HPDE6-E6E7 (cell line): ENCODE measurements at regions not wholly inside any gene's neighbourhood (a gene's known extent, or its start where the extent isn't known, plus 50 kb on each side); places are given as distances from the start of the nearest gene placed in this dataset.

ENCODE experiments used
- DNase-seq: peaks from one replicate; pipeline ENCODE4 v3.0.0; 2011; ENCODE audit warnings: missing footprints; ENCODE audit errors: extremely low spot score

DNA sequence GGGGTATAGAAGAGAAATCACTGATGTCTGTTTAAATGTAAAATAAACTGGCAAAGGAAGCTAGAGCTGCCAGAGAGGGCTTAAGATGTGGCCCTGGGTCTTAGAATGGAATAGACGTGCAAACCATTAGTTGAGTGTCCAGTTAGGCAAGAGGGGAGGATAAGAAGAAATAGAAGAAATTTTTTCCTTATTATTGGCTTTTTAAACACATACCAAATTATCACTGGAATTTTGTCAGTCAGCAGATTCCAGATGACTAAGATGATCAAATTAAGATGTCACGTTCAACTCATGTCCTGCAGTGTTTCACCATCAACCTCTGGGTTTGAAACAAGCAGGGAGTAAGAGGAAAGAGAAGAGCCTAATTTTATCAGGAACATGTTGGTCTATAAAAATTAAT, 71.6 kb upstream of the C1orf21 start:
- DNase-seq, result no peak

DNA sequence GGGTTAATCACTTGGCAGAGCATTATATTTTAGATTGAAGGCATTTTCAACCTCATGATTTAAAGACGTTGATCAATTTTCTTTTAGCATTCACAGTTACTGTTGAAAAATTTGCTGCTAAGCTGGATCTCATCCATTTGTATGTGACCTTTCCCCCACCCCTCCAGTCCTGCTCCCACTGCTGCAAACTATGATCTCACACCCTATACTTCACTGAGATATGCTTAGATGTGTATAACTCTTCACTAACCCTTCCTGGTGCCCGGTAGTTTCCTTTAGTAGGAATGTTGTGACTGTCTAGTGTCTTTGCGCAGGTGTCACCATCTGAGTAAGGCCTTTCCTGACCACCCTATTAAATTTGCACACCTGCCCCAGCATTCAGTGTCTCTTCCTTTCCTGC, 67.0 kb upstream of the C1orf21 start:
- DNase-seq, result no peak

- DNase-seq, result no peak
Measured at GRCh38 chr1:184322253-184322652, 64.6 kb upstream of the C1orf21 start.

- no peak for DNase-seq
Measured at GRCh38 chr1:184324972-184325371, 61.9 kb upstream of the C1orf21 start.

- DNase-seq, result no peak
Measured at GRCh38 chr1:184326278-184326677, 60.6 kb upstream of the C1orf21 start.

GRCh38 chr1:184329245-184329953, 57.4 kb upstream of the C1orf21 start:
- DNase-seq, result no peak

- no peak for DNase-seq
Measured at GRCh38 chr1:184329962-184330868, 56.6 kb upstream of the C1orf21 start.

DNA sequence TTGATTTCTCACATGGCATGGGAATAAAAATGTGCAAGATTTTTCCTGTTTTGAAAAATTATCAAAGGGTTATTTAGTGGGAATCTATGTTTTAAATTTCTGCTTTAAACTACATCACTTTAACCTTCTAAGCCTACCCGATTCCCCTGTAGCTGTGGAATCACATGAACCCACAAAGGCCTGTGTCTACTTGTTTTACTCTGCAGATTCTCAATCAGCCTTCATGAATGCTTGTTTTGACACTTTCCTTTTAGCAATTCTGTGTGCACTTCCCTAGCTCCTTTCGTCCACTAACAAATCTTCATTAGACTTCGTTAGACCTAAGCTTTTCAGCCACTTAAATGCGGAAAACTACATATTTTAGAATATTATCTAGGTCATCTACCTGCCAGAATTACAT, 56.0 kb upstream of the C1orf21 start:
- DNase-seq, result no peak
